Inflammatory macrophage (primary cell): ENCODE measurements at regions not wholly inside any gene's neighbourhood (a gene's known extent, or its start where the extent isn't known, plus 50 kb on each side); places are given as distances from the start of the nearest gene placed in this dataset.

ENCODE experiments used
- DNase-seq, 2 donors: peaks; one replicate each; pipeline ENCODE4 v3.0.0-alpha.2; 2020 to 2022

DNA sequence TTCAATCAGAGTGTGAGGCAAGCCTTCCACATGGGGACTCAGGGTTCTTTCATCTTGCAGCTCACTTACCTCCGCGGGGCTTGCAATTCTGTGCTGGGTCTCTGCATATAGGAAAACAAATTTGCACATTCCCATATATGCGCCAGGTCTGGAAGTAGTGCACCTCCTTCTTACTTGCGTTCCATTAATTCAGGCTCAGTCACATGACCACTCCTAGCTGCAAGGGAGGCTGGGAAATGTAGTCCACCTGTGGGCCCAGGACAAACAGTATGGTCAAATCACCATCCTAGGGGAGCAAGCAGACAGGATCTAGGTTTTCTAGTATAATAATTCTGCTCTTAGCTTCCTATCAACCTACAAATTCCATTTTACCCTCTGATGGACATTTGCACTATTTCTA, 160.4 kb downstream of the AACS start:
- no peak for DNase-seq

DNA sequence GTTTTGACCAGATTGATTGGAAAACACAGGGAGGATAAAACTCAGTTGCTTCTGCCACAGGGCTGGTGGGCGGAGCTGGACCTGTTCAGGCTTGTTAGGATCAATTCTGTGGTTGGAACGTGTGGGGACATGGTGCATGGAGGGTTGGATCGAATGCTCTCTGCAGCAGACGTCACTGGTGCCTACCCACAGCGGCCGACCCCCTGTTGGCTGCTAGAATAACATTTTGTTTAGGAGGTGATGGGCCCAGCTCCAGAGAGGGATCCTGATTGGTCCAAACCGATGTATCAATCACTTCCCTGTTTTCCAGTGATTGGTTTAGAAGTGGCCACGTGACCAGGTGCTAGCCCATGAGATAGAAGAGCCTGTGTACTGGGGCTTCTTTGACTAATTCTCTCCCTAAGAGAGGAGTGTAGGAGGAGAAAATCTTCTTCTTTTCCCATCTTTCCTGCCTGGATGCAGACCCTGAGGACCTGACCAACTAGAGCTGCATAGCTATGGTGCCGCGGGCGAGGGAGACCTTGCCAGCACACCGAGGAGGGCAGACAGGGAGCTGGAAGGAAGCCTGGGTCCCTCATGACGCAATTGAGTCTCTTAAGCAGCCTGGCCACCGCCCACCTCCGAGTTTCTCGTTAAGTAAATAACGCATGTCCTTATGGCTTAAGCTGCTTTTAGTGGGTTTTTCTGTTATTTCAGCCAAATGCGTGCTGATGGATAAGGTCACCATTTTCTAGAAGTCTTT, 163.5 kb downstream of the AACS start:
- no peak for DNase-seq

DNA sequence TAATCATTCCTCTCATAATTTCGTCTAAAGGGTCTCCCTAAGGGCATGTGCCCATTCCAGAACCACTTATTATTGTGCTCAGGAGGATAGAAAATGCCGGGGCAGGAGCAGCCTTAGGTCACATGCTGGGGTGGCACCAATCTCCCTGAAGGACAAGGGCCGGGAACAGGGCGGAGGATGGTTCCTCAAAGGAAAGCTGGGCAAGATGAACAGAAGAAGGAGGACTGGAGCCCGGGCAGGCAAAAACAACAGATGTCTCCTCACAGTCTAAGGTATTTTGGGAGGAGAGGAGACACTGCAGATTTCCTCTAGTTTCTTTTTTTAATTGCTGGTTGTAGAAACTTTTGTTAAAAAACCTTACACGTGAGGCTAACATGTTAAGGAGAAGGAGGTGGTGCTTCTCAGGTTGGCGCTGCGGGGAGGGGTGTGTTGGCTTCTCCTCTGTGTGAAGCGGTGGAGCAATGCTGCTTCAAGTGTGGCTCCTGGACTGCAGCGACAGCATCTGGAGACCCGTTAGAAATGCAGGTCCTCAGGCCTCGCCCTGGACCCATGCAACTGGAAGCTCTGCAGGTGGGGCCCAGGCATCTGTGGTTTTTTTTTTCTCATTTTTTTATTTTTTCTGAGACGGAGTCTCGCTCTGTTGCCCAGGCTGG, 164.8 kb downstream of the AACS start:
- no peak for DNase-seq

DNA sequence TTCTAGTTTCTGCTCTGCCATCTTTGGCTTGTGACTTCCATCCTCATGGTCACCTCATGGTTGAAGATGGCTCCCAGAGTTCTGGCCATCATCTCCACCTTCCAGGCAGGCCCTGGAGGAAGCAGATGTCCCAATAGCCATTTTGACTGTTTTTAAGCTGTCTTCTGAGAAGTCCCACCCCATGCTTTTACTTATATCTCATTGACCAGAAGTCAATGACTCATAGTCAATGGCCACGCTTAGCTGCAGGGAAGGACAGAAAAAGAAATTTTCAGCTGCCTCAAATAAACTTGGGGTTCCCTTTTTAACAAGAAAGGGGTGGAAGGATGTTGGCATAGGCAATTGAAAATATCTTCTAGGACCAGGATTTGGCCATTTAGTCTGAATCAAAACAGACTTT, 168.1 kb downstream of the AACS start:
- DNase-seq, result no peak

DNA sequence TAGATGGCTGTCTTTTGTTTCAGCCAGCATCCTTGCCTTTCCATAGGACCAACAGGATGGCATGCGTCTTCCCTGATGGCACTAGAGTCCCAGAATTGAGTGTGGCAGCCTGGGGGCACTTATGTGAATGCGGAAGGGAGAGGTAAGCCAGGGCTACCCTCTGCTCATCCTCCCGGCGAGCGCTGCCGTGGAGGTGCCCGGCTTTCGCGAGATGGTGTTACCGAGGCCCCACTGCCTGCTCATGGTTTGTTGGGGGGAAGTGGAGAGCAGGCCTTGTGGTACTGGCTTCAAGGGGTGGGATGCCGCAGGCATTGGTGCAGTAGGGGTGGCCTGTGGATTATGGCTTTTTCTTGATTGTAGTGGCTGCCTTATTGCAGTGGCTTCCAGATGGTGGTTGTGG, 174.3 kb downstream of the AACS start:
- DNase-seq, result no peak

DNA sequence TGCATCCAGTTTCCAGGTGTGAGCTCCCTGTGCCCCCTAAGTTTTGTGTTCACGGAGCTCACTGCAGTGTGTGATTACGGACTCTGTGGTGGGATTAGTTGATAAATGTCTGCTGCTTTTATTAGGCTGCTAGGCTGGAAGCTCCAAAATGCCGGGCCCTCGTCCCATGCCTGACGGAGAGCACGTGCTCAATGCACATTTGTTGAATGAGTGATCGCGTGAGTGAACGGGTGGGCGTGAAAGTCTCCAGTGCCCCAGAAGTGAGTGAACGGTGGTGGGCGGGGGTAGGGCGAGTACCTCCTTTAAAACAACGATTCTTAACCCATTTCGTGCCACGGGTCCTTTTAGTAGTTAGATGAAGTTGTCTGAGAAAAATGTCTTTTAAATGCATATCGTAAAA, 175.5 kb downstream of the AACS start:
- no peak for DNase-seq

DNA sequence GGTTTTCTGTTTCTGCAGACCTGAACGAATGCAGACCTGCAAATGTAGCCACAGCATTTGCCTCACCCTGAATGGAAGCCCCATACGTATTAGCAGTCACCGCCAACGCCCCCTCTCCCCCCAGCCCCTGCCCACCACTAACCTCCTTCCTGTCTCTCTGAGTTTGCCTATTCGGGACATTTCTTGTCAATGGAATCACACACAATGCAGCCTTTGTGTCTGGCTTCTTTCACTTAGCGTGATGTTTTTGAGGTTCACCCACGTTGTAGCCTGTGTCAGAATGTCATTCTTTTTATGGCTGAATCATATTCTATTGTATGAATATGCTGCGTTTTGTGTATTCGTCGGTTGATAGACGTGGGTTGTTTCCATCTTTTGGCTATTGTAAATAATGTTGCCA, 178.6 kb downstream of the AACS start:
- no peak for DNase-seq

DNA sequence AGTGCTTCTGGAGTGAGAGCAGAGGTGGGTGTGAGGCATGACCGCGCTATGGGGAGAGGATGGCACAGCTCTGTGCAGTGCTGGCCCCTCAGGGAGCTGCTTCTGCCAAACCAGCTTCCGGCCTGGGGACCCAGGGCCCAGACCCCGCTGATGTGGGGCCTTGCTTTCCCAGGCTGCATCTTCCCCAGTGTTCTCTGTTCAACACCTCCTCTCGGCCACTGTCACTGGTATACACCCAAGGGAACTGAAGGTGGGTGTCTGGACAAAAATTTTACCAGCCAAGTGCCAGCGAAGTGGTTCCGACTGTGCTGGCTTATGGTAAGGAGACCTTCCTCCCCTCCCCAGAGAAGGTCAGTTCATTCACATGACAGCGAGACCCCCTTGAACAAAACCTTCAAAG, 179.1 kb downstream of the AACS start:
- no peak for DNase-seq

DNA sequence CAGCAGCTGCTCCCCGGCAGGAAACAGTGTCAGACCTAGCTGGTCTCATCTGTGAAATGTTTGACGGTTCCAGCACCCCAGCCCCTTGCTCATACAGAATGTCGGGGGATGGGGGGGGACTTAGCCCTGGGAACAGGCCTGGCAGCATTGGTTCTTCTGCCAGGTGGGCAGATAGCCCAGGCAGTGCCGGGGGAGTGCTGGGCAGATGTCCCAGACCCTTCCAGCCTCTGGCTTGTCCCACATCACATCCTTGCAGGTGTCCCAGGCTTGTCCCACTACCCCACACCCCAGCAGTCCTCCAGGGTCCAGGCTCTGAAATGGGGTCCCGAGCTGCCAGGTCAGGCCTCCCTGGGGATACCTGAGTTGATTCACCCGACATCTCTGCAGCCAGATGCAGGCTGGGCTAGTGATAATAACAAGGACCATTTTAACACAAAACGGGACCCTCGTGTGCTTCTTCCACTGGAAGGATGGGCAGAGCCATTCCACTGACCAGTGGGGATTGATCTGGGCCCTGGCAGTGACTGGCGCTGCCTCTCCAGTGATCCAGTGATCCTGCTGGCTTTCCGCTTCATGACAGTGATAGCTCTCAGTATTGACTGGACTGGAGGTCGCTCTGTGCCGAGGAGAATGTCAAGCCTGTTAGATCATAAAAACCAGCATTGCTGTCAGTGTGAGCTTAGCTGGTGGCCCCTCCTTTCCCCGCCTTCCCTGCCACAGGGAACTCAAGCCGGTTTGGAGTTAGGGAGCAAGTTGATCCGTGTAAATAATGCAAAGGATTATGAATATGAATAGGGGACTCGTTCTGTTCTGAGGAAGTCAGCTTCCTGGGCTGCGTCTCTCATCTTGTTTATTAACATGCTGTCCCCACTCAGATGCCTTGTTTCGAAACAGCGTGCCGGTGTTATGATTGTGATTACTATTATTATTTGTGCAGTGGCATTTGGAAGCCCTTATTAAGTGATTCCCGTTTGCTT, 180.6 kb downstream of the AACS start:
- no peak for DNase-seq

DNA sequence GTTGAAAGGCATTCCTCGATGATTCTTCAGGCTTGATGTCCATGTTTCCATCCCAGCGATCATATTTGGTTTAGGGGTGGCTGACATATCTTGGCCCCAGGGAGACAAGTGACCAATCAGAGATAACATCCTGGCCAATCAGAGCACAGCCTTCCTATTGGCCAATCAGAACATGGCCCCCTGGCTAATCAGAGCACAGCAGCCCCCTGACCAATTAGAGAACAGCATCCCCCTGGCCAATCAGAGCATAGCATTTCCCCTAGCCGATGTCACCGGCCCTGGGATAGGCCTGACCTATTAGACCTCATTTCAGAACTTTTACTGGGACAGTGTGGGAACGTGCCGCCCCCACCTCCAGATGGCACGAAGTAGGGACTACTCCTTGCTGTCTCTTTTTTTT, 182.2 kb downstream of the AACS start:
- DNase-seq, result no peak

DNA sequence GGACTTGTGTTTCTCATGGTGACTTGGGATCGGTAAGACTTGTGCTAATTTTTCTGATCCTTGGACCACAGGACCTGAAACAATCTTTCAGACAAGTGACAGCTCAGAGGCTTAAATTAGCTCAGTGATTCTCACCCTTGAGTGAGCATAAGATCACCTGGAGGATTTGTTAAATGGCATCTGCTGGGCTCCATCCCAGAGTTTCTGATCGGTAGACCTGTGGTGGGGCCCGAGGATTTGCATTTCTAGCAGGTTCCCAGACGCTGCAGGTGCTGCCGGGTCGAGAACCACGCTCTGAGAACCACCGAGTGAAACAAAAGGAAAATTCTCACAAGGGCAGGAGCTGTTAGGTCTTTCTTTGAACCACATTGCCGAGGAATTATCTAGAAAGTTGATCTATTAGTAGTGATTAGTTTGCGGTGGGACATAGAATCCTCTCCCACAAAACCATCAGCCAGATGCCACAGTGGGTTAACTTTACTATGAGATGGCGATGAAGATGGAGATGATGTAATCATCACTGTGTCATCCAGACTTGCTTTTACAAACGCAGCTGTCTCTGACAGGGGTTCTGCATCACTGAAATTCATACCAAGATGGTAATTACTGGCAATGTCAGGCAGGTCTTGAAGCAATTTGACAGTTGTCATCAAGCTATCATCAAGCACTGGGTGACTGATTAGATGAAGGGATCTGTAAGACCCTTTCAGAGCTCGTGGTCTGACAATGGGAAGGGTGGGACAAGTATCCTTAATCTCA, 184.0 kb downstream of the AACS start:
- no peak for DNase-seq

DNA sequence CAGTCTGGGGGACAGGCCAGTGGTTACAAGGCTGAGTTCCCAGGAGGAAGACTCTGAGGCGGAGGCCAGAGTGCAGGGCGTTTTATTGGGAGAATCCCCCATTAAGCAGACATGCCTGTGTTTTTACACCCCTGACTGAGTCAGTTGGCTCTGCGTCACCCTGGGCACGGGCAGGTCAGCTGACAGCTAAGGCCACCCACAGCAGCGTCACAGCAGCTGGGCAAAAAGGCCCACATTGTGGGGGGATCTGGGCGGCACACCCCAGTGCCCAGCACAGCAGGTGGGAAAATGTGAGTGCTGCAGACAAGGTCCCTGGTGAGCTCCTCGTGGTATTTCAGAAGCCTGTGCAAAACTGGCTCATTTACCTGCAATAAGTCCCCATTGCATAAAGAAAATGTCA, 184.7 kb downstream of the AACS start:
- no peak for DNase-seq

DNA sequence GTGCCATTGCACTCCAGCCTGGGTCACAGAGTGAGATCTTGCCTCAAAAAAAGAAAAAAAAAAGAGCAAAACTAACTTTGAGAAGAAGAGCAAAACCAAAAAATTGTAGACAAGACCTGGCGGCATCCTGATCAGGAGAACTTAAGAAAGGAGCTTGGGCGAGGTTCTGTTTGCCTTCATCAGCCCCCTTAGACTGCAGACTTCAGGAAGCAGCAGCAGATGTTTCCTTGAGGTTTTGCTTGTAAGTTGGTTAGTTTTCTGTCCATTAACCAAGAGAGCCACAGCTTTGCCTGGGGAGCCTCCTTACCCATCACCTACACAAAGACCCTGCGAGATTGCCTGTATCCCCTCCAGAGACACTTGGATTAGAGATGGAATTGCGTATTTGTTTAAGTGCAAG, 189.0 kb downstream of the AACS start:
- no peak for DNase-seq

DNA sequence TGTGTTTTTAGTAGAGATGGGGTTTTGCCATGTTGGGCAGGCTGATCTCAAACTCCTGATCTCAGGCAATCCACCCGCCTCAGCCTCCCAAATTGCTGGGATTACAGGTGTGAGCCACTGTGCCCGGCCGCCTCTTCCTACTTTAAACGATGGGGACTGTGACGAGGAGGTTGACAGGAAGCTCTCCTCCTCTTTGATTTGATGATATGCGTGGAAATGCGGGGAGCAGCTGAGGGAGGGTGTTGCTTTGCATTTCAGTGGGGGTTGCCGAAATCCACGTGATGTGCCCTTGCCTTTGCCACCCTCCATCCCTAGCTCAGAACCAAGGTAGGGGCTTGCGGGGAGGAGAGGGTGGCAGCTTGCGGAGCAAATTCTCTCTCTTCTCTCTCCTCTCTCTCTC, 189.6 kb downstream of the AACS start:
- no peak for DNase-seq

DNA sequence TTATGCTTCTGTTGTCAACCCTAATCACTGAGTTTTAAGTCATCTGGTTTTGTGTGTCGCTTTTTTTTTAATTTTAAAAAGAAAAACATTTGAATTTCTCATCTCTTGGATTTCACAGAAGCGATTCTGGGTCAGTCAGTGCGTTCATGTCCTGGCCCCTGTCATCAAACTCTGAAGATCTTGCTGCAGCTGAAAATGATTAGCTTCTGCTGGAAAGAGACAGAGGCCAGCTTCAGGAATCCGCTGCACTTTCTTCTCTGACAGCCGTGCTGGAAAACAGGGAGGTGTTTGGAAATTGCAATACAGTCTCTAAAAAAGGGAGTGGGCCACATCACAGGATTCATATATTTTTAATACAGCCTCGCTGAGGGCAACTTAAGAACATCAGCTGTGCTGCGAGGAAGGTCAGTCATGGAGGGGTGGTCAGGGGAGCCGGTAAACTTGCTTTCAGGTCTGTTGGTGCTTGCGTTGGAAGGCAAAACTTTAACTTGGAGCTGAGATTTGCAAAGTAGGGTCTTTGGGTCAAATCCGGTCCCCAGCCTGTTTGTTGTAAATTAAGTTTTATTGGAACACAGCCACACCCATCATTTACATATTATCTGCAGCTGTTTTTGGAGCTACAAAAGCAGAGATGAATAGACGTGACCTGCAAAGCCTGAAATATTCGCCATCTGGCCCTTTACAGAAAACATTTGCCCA, 190.8 kb downstream of the AACS start:
- DNase-seq, result no peak

DNA sequence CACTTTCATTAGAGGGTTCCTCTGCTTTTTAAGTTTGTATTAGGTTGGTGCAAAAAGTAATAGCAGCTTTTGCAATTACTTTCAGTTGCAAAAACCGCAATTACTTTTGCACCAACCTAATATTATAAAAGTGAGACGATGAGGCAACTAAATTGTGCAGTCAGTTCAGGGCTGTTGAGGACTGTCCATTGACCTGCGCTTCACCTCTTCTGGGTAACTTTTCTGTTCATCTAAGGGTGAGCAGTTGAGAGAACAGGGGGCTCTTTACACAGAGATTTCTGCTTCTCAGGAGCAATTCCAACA, 191.3 kb downstream of the AACS start:
- DNase-seq, result no peak

DNA sequence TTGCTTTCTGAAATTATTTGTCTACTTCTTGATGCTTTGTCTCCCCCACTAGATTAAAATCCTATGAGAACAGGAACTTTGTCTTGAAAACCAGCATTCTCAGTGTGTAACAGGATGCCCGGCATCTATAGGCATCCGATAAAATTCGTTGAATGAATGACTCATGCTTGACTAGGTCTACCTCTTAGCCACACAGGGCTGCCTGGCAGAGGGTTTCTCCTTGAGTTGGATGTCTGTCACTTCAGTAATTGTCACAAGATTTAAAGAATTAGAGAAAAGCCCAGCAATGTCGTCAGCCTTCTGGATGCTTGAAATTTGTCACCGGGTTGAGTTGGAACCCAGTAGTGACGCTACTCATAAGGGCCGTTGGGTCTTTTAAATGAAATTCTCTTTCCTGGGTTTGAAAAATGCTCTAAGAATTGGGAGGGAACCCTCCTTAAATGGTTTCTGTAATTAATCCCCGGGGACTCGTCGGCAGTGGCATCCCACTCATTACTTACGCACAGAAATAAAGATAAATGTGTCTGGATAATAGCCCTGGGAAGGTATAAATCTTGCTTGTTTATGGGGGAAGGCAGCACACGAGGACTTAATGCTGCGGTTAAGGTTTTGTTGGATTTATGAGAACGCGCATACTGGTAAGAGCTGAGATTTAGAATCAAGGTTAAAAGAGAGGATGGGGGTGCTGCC, 194.1 kb downstream of the AACS start:
- no peak for DNase-seq

DNA sequence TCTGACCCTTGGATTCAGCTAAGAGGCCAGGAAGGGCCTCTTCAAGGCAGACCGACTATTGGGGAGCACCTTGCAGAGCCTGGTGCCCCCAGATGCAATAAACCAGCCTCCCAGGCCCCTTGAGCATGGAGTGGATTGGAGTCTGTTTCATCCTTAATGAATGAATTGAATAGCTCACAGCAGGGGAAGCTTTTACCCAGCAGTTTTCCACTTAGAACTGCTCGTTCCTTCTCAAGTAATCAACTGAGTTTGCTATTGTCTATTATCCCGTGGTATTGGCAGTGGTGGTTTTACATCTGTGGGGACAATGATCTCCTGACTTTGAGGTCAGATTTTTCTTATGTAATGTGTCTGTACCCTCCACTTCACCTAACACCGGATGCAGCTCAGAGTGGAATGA, 197.6 kb downstream of the AACS start:
- DNase-seq, result no peak

DNA sequence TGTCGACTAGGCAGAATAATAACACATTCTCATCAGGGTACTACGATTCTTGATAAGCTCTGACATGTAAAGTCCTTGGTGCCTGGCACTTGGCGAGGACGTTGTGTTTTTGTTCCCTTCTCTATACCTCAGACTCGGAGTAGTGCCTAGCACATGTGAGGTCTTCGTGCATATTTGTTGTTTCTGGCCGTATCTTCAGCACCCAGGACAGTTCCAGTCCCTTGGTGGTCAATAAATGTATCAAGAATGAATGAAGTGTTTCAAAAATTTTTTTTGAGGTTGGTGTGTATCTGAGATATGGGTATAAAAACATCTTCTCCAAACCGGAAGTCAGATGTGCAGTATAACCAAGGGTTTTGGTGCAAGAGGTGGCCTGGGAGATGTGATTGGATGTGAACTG, 198.2 kb downstream of the AACS start:
- DNase-seq, result no peak

DNA sequence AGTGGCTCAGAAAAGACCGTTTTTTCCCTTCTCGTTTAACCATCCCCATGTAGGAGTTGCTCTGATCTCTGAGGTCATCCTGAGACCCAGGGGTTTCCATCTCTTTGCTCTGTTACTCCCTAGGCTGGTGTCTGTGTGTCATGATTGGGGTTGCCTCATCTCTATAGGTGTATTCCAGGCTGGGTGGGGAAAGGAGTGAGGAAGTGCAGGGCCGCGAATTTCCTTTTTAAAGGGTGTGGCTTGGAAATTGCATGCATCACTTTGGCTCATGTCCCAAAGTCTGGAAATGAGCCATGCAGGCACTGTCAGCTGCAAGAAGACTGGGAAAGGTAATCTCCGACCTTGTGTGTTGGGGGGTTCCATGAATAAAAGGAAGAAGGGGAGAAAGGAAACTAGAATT, 201.9 kb downstream of the AACS start:
- DNase-seq, result no peak

DNA sequence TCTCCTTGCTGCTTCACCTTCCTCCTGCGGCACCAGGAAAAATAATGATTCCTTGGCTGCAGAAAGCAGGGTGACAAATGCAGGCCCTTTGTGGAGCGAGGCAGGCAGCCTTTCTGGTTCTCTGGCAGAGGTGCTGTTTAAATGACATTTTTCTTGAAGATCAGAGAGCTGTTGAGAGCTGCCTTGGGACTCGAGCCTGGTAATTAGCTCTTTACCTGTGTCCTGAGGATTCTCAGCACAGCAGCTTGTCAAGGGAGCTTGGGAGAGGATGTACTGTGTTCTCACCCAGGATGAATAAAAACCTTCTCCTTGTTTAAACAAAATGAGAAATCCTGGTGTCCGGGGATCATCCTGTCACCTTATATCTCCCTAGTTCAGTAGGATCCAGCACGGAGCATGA, 204.0 kb downstream of the AACS start:
- DNase-seq, result no peak

DNA sequence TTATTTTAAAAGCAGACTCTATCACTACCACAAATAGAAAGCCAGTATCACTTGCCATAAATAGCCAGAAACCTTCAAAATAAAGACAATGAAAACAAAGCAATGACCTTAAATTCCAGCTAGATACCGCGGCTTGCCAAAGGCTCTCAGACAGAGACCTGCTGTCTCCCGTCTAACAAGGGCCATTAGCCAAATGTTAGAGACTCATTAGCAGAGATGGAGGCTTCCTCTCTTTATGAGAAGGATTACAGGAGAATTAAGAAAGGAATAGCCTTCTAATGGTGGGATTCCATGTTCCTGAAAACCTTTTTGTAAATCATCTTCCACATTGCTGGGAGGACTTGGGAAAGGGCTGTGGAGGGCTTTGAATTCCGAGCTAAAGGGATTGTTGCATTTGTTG, 206.7 kb downstream of the AACS start:
- DNase-seq, result no peak
